ENCODE measurements at regions not wholly inside any gene's neighbourhood (a gene's known extent, or its start where the extent isn't known, plus 50 kb on each side); places are given as distances from the start of the nearest gene placed in this dataset.

DNA sequence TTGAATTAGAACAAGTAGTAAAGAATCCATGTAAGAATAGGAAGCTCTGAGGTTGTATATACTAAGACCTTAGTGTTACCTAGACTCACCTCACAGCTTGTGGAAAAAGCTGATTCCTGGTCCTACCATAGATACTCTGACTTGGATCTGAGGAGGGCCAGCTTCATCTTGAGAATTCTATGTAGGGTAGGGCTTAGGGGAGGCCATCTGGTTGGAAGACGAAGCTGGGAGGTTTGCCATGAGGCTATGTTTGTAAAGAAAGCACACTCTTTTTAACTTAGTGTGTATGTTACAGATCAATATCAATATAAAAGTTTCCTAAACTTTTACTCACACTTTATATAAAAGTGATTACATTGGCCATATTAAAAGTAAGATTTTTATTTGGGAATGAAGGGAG lies 77.1 kb upstream of the GALNT5 start:
- TF ChIP-seq EZH2phosphoT487 (IDR thresholded peaks at IDR 0.05; ENCODE audit: unreplicated experiment) (no peak), CTCF (conservative IDR thresholded peaks at IDR 0.05; ENCODE audit: low read depth in 2 of 2) (no peak), EZH2 (IDR thresholded peaks at IDR 0.05; ENCODE audit: low read depth, unreplicated experiment) (no peak), POLR2AphosphoS5 (IDR thresholded peaks at IDR 0.05; ENCODE audit: low read depth) (no peak), ZNF114 (CRISPR knock-in tag; IDR thresholded peaks at IDR 0.05) (no peak), NANOG (IDR thresholded peaks at IDR 0.05; ENCODE audit: borderline replicate concordance) (no peak), CREB1 (CRISPR knock-in tag; IDR thresholded peaks at IDR 0.05; ENCODE audit: low read depth) (no peak), STAT1 (IDR thresholded peaks at IDR 0.05; ENCODE audit: unreplicated experiment) (no peak), JUNB (IDR thresholded peaks at IDR 0.05; ENCODE audit: unreplicated experiment) (no peak), ZNF331 (CRISPR knock-in tag; IDR thresholded peaks at IDR 0.05; ENCODE audit: low read depth) (no peak), ETS1 (IDR thresholded peaks at IDR 0.05) (no peak)
- TF ChIP-seq, protein P1, sequence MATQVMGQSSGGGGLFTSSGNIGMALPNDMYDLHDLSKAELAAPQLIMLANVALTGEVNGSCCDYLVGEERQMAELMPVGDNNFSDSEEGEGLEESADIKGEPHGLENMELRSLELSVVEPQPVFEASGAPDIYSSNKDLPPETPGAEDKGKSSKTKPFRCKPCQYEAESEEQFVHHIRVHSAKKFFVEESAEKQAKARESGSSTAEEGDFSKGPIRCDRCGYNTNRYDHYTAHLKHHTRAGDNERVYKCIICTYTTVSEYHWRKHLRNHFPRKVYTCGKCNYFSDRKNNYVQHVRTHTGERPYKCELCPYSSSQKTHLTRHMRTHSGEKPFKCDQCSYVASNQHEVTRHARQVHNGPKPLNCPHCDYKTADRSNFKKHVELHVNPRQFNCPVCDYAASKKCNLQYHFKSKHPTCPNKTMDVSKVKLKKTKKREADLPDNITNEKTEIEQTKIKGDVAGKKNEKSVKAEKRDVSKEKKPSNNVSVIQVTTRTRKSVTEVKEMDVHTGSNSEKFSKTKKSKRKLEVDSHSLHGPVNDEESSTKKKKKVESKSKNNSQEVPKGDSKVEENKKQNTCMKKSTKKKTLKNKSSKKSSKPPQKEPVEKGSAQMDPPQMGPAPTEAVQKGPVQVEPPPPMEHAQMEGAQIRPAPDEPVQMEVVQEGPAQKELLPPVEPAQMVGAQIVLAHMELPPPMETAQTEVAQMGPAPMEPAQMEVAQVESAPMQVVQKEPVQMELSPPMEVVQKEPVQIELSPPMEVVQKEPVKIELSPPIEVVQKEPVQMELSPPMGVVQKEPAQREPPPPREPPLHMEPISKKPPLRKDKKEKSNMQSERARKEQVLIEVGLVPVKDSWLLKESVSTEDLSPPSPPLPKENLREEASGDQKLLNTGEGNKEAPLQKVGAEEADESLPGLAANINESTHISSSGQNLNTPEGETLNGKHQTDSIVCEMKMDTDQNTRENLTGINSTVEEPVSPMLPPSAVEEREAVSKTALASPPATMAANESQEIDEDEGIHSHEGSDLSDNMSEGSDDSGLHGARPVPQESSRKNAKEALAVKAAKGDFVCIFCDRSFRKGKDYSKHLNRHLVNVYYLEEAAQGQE (IDR thresholded peaks at IDR 0.05; ENCODE audit: unreplicated experiment): no peak
- TF ChIP-seq, protein P2, sequence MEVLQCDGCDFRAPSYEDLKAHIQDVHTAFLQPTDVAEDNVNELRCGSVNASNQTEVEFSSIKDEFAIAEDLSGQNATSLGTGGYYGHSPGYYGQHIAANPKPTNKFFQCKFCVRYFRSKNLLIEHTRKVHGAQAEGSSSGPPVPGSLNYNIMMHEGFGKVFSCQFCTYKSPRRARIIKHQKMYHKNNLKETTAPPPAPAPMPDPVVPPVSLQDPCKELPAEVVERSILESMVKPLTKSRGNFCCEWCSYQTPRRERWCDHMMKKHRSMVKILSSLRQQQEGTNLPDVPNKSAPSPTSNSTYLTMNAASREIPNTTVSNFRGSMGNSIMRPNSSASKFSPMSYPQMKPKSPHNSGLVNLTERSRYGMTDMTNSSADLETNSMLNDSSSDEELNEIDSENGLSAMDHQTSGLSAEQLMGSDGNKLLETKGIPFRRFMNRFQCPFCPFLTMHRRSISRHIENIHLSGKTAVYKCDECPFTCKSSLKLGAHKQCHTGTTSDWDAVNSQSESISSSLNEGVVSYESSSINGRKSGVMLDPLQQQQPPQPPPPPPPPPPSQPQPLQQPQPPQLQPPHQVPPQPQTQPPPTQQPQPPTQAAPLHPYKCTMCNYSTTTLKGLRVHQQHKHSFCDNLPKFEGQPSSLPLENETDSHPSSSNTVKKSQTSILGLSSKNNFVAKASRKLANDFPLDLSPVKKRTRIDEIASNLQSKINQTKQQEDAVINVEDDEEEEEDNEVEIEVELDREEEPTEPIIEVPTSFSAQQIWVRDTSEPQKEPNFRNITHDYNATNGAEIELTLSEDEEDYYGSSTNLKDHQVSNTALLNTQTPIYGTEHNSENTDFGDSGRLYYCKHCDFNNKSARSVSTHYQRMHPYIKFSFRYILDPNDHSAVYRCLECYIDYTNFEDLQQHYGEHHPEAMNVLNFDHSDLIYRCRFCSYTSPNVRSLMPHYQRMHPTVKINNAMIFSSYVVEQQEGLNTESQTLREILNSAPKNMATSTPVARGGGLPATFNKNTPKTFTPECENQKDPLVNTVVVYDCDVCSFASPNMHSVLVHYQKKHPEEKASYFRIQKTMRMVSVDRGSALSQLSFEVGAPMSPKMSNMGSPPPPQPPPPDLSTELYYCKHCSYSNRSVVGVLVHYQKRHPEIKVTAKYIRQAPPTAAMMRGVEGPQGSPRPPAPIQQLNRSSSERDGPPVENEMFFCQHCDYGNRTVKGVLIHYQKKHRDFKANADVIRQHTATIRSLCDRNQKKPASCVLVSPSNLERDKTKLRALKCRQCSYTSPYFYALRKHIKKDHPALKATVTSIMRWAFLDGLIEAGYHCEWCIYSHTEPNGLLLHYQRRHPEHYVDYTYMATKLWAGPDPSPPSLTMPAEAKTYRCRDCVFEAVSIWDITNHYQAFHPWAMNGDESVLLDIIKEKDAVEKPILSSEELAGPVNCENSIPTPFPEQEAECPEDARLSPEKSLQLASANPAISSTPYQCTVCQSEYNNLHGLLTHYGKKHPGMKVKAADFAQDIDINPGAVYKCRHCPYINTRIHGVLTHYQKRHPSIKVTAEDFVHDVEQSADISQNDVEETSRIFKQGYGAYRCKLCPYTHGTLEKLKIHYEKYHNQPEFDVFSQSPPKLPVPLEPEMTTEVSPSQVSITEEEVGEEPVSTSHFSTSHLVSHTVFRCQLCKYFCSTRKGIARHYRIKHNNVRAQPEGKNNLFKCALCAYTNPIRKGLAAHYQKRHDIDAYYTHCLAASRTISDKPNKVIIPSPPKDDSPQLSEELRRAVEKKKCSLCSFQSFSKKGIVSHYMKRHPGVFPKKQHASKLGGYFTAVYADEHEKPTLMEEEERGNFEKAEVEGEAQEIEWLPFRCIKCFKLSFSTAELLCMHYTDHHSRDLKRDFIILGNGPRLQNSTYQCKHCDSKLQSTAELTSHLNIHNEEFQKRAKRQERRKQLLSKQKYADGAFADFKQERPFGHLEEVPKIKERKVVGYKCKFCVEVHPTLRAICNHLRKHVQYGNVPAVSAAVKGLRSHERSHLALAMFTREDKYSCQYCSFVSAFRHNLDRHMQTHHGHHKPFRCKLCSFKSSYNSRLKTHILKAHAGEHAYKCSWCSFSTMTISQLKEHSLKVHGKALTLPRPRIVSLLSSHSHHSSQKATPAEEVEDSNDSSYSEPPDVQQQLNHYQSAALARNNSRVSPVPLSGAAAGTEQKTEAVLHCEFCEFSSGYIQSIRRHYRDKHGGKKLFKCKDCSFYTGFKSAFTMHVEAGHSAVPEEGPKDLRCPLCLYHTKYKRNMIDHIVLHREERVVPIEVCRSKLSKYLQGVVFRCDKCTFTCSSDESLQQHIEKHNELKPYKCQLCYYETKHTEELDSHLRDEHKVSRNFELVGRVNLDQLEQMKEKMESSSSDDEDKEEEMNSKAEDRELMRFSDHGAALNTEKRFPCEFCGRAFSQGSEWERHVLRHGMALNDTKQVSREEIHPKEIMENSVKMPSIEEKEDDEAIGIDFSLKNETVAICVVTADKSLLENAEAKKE (CRISPR knock-in tag; IDR thresholded peaks at IDR 0.05): no peak
